Stimulated activated CD4-positive, alpha-beta T cell treated with anti-CD3 and anti-CD28 coated beads, Interleukin-1b, Interleukin-23, amount 100 ng/mL, for 4 hours (primary cell): ENCODE measurements at regions not wholly inside any gene's neighbourhood (a gene's known extent, or its start where the extent isn't known, plus 50 kb on each side); places are given as distances from the start of the nearest gene placed in this dataset.
A peak's percentile ranks its signal among the peaks of the same experiment; 100 is the strongest.

Experiments
- DNase-seq, 2 donors: peaks; one replicate each; pipeline ENCODE4 v3.0.0-alpha.2; 2020; ENCODE audit warnings: low read depth in 2 of 2

DNA sequence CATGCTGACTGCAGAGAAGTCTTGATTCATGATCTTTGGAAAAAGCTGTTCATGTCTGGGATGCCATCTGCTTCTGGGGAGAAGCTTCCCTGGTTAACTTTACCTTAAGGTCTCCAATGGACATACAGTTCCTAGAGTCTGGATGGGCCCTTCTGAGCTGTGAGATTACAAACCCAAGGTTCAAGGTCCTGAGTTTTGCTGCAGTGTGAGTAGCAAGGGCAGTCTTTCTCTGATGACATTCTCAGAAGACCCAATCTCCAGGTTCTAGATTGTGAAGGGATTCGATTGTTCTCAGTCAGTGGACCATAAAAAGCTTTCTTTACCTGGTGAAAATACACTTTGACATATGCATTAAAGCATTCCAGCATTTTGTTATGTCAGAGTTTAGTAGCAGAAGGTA is 179.2 kb downstream of the AASDH start:
- DNase-seq = no peak

- DNase-seq = no peak
Measured at GRCh38 chr4:56206258-56206657, 181.0 kb downstream of the AASDH start.

DNA sequence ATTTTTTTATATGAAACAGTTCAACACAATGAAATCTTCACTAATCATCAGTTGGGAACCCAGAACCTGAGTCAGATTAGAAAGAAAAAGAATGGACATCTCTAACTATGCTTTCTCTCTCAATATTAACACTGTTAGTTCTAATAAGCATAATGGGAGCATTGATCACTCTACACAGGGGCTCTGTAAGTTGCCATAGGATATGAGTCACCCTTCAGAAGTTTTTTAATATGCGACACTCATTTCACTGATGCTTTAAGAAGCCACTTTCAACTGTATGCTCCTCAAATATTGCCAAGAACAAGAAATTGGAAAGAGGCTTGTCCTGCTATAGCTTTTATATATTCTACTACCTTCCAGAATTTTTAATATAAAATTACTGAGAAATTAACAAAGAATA is 187.0 kb downstream of the AASDH start:
- DNase-seq = no peak

DNA sequence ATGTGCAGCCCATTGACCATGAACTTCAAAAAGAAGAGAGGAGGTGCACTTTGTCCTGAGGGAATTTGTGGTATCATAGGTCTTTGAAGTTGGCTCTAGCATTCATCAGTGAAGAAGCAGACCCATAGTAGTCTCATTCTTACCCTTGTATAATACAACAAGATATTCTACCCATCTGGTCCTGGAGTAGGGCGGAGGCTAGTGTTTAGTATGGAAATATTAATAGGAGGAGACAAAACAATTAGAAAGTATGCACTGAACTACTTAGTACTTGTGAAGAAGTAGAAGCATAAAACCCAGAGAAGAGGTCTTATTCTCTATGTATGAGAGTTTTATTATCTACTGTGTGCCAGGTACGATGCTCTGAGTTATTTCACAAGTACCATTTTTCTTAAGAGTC is 189.0 kb downstream of the AASDH start:
- DNase-seq = no peak

GRCh38 chr4:56197387-56197786 is 189.9 kb downstream of the AASDH start:
- DNase-seq = no peak

- no peak for DNase-seq
Measured at GRCh38 chr4:56195025-56195424, 192.3 kb downstream of the AASDH start.

- no peak for DNase-seq
Measured at GRCh38 chr4:56191534-56191933, 195.8 kb downstream of the AASDH start.

GRCh38 chr4:56187688-56188087 is 199.6 kb downstream of the AASDH start:
- no peak for DNase-seq

DNA sequence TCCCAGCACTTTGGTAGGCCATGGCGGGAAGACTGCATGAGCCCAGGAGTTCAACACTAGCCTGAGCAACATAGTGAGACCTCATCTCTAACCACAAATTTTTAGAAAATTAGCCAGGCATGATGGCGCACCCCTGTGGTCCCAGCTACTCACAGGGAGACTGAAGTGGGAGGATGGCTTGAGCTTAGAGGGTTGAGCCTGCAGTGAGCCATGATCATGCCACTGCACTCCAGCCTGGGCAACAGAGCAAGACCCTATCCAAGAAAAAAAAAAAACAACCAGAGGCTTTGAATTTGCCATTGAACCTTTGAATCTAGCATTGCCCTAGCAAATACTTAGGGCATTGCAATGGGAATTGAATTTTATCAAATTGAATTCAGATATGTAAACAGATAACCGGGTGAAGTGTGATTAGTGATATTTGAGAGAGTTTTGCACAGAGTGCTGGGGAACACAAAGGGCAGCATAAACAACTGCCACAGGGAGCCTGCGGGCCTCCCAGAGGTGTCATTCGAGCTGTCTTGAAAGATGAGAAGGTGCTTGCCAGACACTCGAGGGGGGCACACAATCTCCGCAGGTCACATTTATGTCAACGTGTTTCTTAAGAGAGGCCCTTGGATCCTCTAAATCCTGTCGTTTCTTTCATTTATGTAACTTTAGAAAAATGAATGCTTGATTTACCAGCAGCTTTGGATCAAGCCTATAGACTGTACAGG is 200.3 kb downstream of the AASDH start:
- no peak for DNase-seq

GRCh38 chr4:56185901-56186300 is 201.4 kb downstream of the AASDH start:
- no peak for DNase-seq

- DNase-seq = no peak
Measured at GRCh38 chr4:56184214-56184613, 203.1 kb downstream of the AASDH start.

DNA sequence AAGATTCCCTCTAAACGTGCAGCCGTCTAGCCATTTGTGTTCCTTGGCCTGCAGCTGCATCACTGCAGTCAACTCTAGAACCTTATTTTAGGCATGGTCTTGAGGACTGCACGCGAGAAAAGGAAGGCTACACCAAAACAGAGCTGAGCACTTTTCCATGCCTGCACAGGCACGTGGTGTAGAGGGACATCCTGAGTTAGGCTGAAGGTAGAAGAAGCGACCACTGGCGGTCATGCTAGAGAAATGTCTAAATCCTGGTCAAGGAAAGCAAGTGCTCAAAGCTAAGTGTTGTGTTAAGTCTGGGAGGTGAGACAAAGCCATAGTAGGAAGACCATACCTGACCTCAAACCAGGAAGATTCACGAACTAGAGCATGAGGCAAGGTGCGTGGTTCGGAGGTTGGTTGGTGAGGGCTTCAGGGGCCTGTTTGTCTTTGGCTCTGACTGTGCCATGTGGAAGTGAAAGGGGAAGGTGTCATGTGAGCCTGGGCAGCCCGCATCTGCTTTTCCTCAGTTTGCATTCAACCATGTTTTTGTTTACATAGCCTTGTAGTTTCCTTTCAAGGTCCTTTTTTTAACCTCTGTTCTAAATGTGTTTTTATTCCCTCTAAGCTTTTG is 203.8 kb downstream of the AASDH start:
- no peak for DNase-seq

DNA sequence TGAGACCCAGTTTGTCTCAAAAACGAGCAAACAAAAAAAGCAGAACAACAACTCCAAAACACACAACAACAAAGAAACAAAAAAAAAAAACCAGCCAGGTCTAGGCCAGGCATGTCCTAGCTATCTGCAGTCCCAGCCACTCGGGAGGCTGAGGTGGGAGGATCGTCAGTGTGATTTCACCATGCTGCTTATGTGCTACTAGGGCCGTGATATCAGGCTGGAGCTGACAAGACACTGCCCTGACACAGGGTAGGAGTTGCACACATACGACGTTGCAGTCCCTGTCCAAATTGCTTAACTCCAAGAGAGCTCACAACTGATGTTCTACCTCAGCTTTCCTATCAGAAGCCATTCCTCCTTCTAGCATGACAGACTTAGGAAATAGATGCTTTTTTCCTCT is 204.9 kb downstream of the AASDH start:
- DNase-seq = no peak

- DNase-seq = no peak
Measured at GRCh38 chr4:56181140-56181953, 205.9 kb downstream of the AASDH start.

- DNase-seq = no peak
Measured at GRCh38 chr4:56169061-56169460, 218.2 kb downstream of the AASDH start.

GRCh38 chr4:56164907-56165306 is 216.2 kb downstream of the CEP135 start:
- no peak for DNase-seq

DNA sequence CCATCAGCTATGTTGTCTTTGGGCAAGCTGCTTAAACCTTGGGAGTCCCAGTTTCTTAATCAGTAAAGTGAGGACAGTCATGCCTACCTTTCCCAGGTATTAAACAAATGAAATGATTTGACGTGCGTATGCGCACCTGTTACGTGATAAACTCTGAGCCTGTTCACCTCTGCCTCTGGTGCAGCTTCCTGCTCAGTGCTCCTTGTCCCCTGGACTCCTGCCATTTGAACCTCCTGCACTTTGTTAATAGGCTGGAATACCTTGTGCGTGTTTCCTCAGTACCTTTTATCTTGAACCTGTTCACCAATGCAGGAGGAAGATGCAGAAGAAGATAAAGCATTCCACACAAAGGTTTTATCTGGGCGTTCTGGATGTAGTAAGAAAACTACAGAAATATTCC is 211.9 kb downstream of the CEP135 start:
- DNase-seq = no peak

GRCh38 chr4:56158483-56158882 is 209.7 kb downstream of the CEP135 start:
- DNase-seq = peak in 1 of 2 donors; percentile 5

GRCh38 chr4:56156141-56156540 is 207.4 kb downstream of the CEP135 start:
- no peak for DNase-seq

GRCh38 chr4:56155432-56155831 is 206.7 kb downstream of the CEP135 start:
- DNase-seq = no peak

- no peak for DNase-seq
Measured at GRCh38 chr4:56149591-56149990, 200.8 kb downstream of the CEP135 start.

GRCh38 chr4:56148428-56148827 is 199.7 kb downstream of the CEP135 start:
- no peak for DNase-seq

- no peak for DNase-seq
Measured at GRCh38 chr4:56147371-56147770, 198.6 kb downstream of the CEP135 start.
